ENCODE measurements at regions not wholly inside any gene's neighbourhood (a gene's known extent, or its start where the extent isn't known, plus 50 kb on each side); places are given as distances from the start of the nearest gene placed in this dataset.

- Histone ChIP-seq H3K36me3 (ENCODE audit: control insufficient read depth, insufficient read depth, low read length) (no peaks in the 10 kb centered on the region), H3K4ac (ENCODE audit: low read depth, low read length) (no peak overlapping the region), H3K9ac (ENCODE audit: low read depth, low read length) (no peak overlapping the region), H4K20me1 (ENCODE audit: insufficient read depth, low read length) (no peaks in the 10 kb centered on the region), H2BK15ac (ENCODE audit: low read depth, low read length) (no peak overlapping the region), H3K4me3 (ENCODE audit: insufficient read depth, low read depth, low read length) (no peak overlapping the region), H4K8ac (ENCODE audit: low read depth in 2 of 2, low read length in 2 of 2) (no peak overlapping the region), H3K14ac (replicated peaks; ENCODE audit: low read depth, low read length) (no peak overlapping the region), H2AFZ (replicated peaks; ENCODE audit: low read length, poor library complexity) (no peak overlapping the region), H4K5ac (ENCODE audit: low read depth, low read length) (no peak overlapping the region), H2AK5ac (ENCODE audit: low read depth, low read length) (no peak overlapping the region), H3K18ac (ENCODE audit: low read depth, low read length) (no peak overlapping the region), H3K23ac (ENCODE audit: low read depth, low read length) (no peak overlapping the region), H3K27ac (ENCODE audit: insufficient read depth, low read length) (no peak overlapping the region), H2BK120ac (ENCODE audit: low read depth, low read length) (no peak overlapping the region), H3K4me2 (ENCODE audit: low read depth, low read length) (no peak overlapping the region), H2BK5ac (ENCODE audit: low read depth, low read length, poor library complexity, severe bottlenecking) (no peak overlapping the region), H2AK9ac (replicated peaks; ENCODE audit: low read depth, low read length, poor library complexity) (no peak overlapping the region), H3K56ac (ENCODE audit: extremely low read depth, insufficient read depth, low read length) (no peak overlapping the region), H4K91ac (ENCODE audit: insufficient read depth, low read depth, low read length) (no peak overlapping the region), H3K27me3 (ENCODE audit: control insufficient read depth, insufficient read depth, low read length) (no peaks in the 10 kb centered on the region), H3K79me1 (ENCODE audit: low read depth in 1 of 2, low read length in 2 of 2) (no peaks in the 10 kb centered on the region), H2BK20ac (ENCODE audit: low read depth, low read length) (no peak overlapping the region), H3K4me1 (ENCODE audit: control insufficient read depth, insufficient read depth, low read length) (no peaks in the 10 kb centered on the region), H3K9me3 (ENCODE audit: control insufficient read depth, insufficient read depth, low read length) (no peaks in the 10 kb centered on the region), H3K9me1 (ENCODE audit: insufficient read depth, low read length) (no peaks in the 10 kb centered on the region)
- in situ Hi-C loops (cut with MboI; ENCODE audit: low sequenced_read_pairs) (no loop called here), intact Hi-C loops (cut with micrococcal nuclease) (no loop called here), dilution Hi-C loops (cut with HindIII; ENCODE audit: low sequenced_read_pairs, unreplicated experiment) (no loop called here)
- CTCF ChIA-PET, result no interaction called here
- no TSS peak for BruUV-seq (replicated peaks)
- ATAC-seq (ENCODE audit: low read depth), result no peak
- DNase-seq, result no peak
- POLR2A ChIA-PET (ENCODE audit: unreplicated experiment), result no interaction called here
- TF ChIP-seq RAD21 (IDR thresholded peaks at IDR 0.05; ENCODE audit: low read length) (no peak), CEBPB (IDR thresholded peaks at IDR 0.05; ENCODE audit: low read depth, low read length) (peak; percentile 32; the same call in 1 of the 2 replicates), MXI1 (IDR thresholded peaks at IDR 0.05; ENCODE audit: borderline replicate concordance, low read depth, low read length) (no peak)
- no CpG with 5 or more reads among the region's 1 CpG for WGBS, 2 experiments (ENCODE audit: extremely low coverage in 2 of 2, insufficient read length in 1 of 2)
Measured at GRCh38 chr3:88617283-88617682, 467.5 kb downstream of the C3orf38 start.

All from IMR-90 (cell line).